Peyer's patch (tissue), 4 donors: ENCODE measurements at regions not wholly inside any gene's neighbourhood (a gene's known extent, or its start where the extent isn't known, plus 50 kb on each side); places are given as distances from the start of the nearest gene placed in this dataset.

Experiments
- DNase-seq, 3 donors: peaks; one replicate each; pipeline ENCODE4 v3.0.0-alpha.2; 2017 to 2019
- H3K27ac ChIP-seq, 4 donors: fragments of 200-600 bp; sonication (generic); one replicate each; pipeline ENCODE4 v1.5.1; 2016 to 2019
- H3K27me3 ChIP-seq, 2 donors: fragments of 200-600 bp; sonication (generic); one replicate each; pipeline ENCODE4 v1.5.1; 2019
- H3K36me3 ChIP-seq, 3 donors: fragments of 200-600 bp; sonication (generic); one replicate each; pipeline ENCODE4 v1.5.1; 2016 to 2019
- H3K4me1 ChIP-seq, 4 donors: fragments of 200-600 bp; sonication (generic); one replicate each; pipeline ENCODE4 v1.5.1; 2016 to 2019
- H3K4me3 ChIP-seq, 4 donors: fragments of 200-600 bp; sonication (generic); 1 replicate in 3 of 4; 2 replicates in 1 of 4; pipeline ENCODE4 v1.5.1; 2016 to 2019; ENCODE audit warnings: mild to moderate bottlenecking in 1 of 4
- H3K9me3 ChIP-seq, 4 donors: fragments of 200-600 bp; sonication (generic); one replicate each; pipeline ENCODE4 v1.5.1; 2016 to 2019; ENCODE audit warnings: mild to moderate bottlenecking in 1 of 4
- POLR2A ChIP-seq, 2 donors: fragments of 450-650 bp; IDR thresholded peaks; one replicate each; pipeline ENCODE4 v1.5.1; 2017; ENCODE audit warnings: antibody characterized with exemption in 2 of 2, mild to moderate bottlenecking in 2 of 2, moderate library complexity in 2 of 2
- small RNA-seq, 2 donors: library from RNA; depleted of rRNA; stranded (forward); fragments of <200 nt; gene quantifications; one replicate each; pipeline ENCODE3, GENCODE V24; 2016
- TF ChIP-seq, protein P1 (sequence below), 6 experiments: fragments of 450-650 bp in 4 of 6; fragments of 200-600 bp in 2 of 6; sonication (generic) in 1 of 6; IDR thresholded peaks; one replicate each; pipeline ENCODE4 v1.5.1; 2017 to 2019; ENCODE audit warnings: antibody characterized with exemption in 6 of 6, mild to moderate bottlenecking in 3 of 6, moderate library complexity in 1 of 6

- H3K36me3 ChIP-seq = no peaks in the 10 kb centered on the region
- DNase-seq = no peak
- H3K9me3 ChIP-seq = no peaks in the 10 kb centered on the region
- no peaks in the 10 kb centered on the region for H3K4me1 ChIP-seq
- H3K27ac ChIP-seq = no peak overlapping the region
- H3K4me3 ChIP-seq = no peak overlapping the region
- H3K27me3 ChIP-seq = no peaks in the 10 kb centered on the region
- TF ChIP-seq, protein P1, sequence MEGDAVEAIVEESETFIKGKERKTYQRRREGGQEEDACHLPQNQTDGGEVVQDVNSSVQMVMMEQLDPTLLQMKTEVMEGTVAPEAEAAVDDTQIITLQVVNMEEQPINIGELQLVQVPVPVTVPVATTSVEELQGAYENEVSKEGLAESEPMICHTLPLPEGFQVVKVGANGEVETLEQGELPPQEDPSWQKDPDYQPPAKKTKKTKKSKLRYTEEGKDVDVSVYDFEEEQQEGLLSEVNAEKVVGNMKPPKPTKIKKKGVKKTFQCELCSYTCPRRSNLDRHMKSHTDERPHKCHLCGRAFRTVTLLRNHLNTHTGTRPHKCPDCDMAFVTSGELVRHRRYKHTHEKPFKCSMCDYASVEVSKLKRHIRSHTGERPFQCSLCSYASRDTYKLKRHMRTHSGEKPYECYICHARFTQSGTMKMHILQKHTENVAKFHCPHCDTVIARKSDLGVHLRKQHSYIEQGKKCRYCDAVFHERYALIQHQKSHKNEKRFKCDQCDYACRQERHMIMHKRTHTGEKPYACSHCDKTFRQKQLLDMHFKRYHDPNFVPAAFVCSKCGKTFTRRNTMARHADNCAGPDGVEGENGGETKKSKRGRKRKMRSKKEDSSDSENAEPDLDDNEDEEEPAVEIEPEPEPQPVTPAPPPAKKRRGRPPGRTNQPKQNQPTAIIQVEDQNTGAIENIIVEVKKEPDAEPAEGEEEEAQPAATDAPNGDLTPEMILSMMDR (IDR thresholded peaks at IDR 0.05) = no peak
- no peak for TF ChIP-seq POLR2A (IDR thresholded peaks at IDR 0.05)
Measured at GRCh38 chr1:190019717-190020116, 457.9 kb downstream of the BRINP3 start.

GRCh38 chr1:190022709-190023108 is 455.0 kb downstream of the BRINP3 start:
- H3K9me3 ChIP-seq = no peaks in the 10 kb centered on the region
- H3K27ac ChIP-seq = no peak overlapping the region
- no peak for DNase-seq
- H3K36me3 ChIP-seq = no peaks in the 10 kb centered on the region
- no peaks in the 10 kb centered on the region for H3K4me1 ChIP-seq
- no peaks in the 10 kb centered on the region for H3K27me3 ChIP-seq
- H3K4me3 ChIP-seq = no peak overlapping the region
- TF ChIP-seq POLR2A (IDR thresholded peaks at IDR 0.05) = no peak
- TF ChIP-seq, protein P1 (IDR thresholded peaks at IDR 0.05) = no peak

GRCh38 chr1:190029441-190029840 is 448.2 kb downstream of the BRINP3 start:
- no peaks in the 10 kb centered on the region for H3K4me1 ChIP-seq
- no peaks in the 10 kb centered on the region for H3K9me3 ChIP-seq
- no peak overlapping the region for H3K4me3 ChIP-seq
- no peak for TF ChIP-seq POLR2A (IDR thresholded peaks at IDR 0.05)
- TF ChIP-seq, protein P1 (IDR thresholded peaks at IDR 0.05) = no peak
- H3K36me3 ChIP-seq = no peaks in the 10 kb centered on the region
- no peak overlapping the region for H3K27ac ChIP-seq
- no peaks in the 10 kb centered on the region for H3K27me3 ChIP-seq
- no peak for DNase-seq

DNA sequence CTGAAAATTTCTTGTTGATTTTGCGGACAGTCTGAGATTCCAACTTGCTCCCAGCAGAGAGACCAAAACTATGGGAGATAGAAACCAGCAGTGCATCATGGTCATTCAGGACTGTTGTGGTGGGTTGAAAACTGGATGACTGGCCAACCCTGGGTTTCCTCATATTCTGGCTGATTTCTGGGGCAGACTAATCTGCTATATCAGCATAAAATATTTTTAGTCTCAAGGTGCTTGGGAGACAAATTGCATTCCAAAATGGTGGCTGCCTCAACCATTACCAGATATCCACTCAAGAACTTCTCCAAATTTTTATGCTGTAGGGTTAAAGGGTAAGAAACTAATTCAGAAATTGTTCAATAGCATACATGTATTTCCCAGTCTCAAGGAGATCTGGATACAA is 434.0 kb downstream of the BRINP3 start:
- no peak for DNase-seq
- H3K4me1 ChIP-seq = no peaks in the 10 kb centered on the region
- TF ChIP-seq, protein P1 (IDR thresholded peaks at IDR 0.05) = no peak
- no peak for TF ChIP-seq POLR2A (IDR thresholded peaks at IDR 0.05)
- H3K4me3 ChIP-seq = no peak overlapping the region
- H3K36me3 ChIP-seq = no peaks in the 10 kb centered on the region
- no peak overlapping the region for H3K27ac ChIP-seq
- H3K27me3 ChIP-seq = no peaks in the 10 kb centered on the region
- no peaks in the 10 kb centered on the region for H3K9me3 ChIP-seq

GRCh38 chr1:190046231-190046630 is 431.4 kb downstream of the BRINP3 start:
- no peak for DNase-seq

More at GRCh38 chr1:190046231-190046630, 431.4 kb downstream of the BRINP3 start:
- H3K27ac ChIP-seq = no peak overlapping the region
- H3K36me3 ChIP-seq = no peaks in the 10 kb centered on the region
- no peaks in the 10 kb centered on the region for H3K4me1 ChIP-seq
- TF ChIP-seq, protein P1 (IDR thresholded peaks at IDR 0.05) = no peak
- no peak for TF ChIP-seq POLR2A (IDR thresholded peaks at IDR 0.05)
- no peaks in the 10 kb centered on the region for H3K9me3 ChIP-seq
- no peaks in the 10 kb centered on the region for H3K27me3 ChIP-seq
- H3K4me3 ChIP-seq = no peak overlapping the region

Small RNA genes in the stretch of these regions (small RNA-seq; reads per million reads assigned to genes)
- gene AL136372.1 (0 reads per million in 2 donors), gene AL357559.1 (0 reads per million in 2 donors), gene AL391813.1 (0 reads per million in 2 donors), gene RNA5SP73 (0 reads per million in 2 donors)
